Nucleus accumbens (tissue), 56 donors: ENCODE measurements at regions not wholly inside any gene's neighbourhood (a gene's known extent, or its start where the extent isn't known, plus 50 kb on each side); places are given as distances from the start of the nearest gene placed in this dataset.

Source experiments
- DNase-seq, 56 donors: peaks; one replicate each; lab custom pipeline; 2025; lab: John Stamatoyannopoulos, UW

- DNase-seq, result peak in 39 of 56 donors; percentile 2 to 74 (median 19)
Measured at GRCh38 chr6:105601541-105602236, 198.8 kb upstream of the PREP start.

- DNase-seq, result no peak
Measured at GRCh38 chr6:105600336-105601260, 197.7 kb upstream of the PREP start.

- DNase-seq, result no peak
Measured at GRCh38 chr6:105598264-105598663, 195.4 kb upstream of the PREP start.

- DNase-seq, result no peak
Measured at GRCh38 chr6:105596284-105596755, 193.4 kb upstream of the PREP start.

GRCh38 chr6:105595829-105596228 is 192.9 kb upstream of the PREP start:
- DNase-seq, result no peak

- DNase-seq, result no peak
Measured at GRCh38 chr6:105594821-105595220, 191.9 kb upstream of the PREP start.

- no peak for DNase-seq
Measured at GRCh38 chr6:105593805-105594671, 191.2 kb upstream of the PREP start.

- DNase-seq, result no peak
Measured at GRCh38 chr6:105593056-105593690, 190.3 kb upstream of the PREP start.

- DNase-seq, result no peak
Measured at GRCh38 chr6:105592329-105592728, 189.4 kb upstream of the PREP start.

- no peak for DNase-seq
Measured at GRCh38 chr6:105591053-105591452, 188.2 kb upstream of the PREP start.

GRCh38 chr6:105588123-105588710 is 185.3 kb upstream of the PREP start:
- DNase-seq, result no peak

GRCh38 chr6:105587349-105588122 is 184.7 kb upstream of the PREP start:
- no peak for DNase-seq

- DNase-seq, result no peak
Measured at GRCh38 chr6:105578179-105578707, 175.4 kb upstream of the PREP start.

GRCh38 chr6:105573556-105573955 is 170.7 kb upstream of the PREP start:
- DNase-seq, result no peak

- no peak for DNase-seq
Measured at GRCh38 chr6:105573138-105573537, 170.3 kb upstream of the PREP start.

GRCh38 chr6:105570416-105570815 is 167.5 kb upstream of the PREP start:
- no peak for DNase-seq

- DNase-seq, result no peak
Measured at GRCh38 chr6:105569706-105570105, 166.8 kb upstream of the PREP start.

- no peak for DNase-seq
Measured at GRCh38 chr6:105568751-105569150, 165.9 kb upstream of the PREP start.

GRCh38 chr6:105568142-105568541 is 165.3 kb upstream of the PREP start:
- no peak for DNase-seq
